Endothelial cell (in vitro differentiated cells): ENCODE measurements at regions not wholly inside any gene's neighbourhood (a gene's known extent, or its start where the extent isn't known, plus 50 kb on each side); places are given as distances from the start of the nearest gene placed in this dataset.

Experiments
- DNase-seq: peaks from one replicate; pipeline ENCODE4 v3.0.0; 2021; ENCODE audit warnings: low spot score
- H3K27ac Mint-ChIP-seq: one replicate; pipeline ENCODE4 v1.8.0; 2021; ENCODE audit warnings: mixed read lengths, inconsistent platforms; ENCODE audit not compliant: unreplicated experiment
- H3K27me3 Mint-ChIP-seq: one replicate; pipeline ENCODE4 v1.8.0; 2021; ENCODE audit warnings: mild to moderate bottlenecking, moderate library complexity, mixed read lengths, inconsistent platforms; ENCODE audit not compliant: unreplicated experiment
- H3K36me3 Mint-ChIP-seq: one replicate; pipeline ENCODE4 v1.8.0; 2021; ENCODE audit warnings: mild to moderate bottlenecking, low read depth, mixed read lengths, inconsistent platforms; ENCODE audit not compliant: unreplicated experiment
- H3K4me1 Mint-ChIP-seq: one replicate; pipeline ENCODE4 v1.8.0; 2021; ENCODE audit warnings: mild to moderate bottlenecking, mixed read lengths, inconsistent platforms; ENCODE audit not compliant: unreplicated experiment
- H3K4me3 Mint-ChIP-seq: one replicate; pipeline ENCODE4 v1.8.0; 2021; ENCODE audit warnings: mild to moderate bottlenecking, mixed read lengths, inconsistent platforms; ENCODE audit not compliant: unreplicated experiment
- H3K9me3 Mint-ChIP-seq: one replicate; pipeline ENCODE4 v1.8.0; 2021; ENCODE audit warnings: mixed read lengths, inconsistent platforms; ENCODE audit not compliant: unreplicated experiment
- CTCF ChIP-seq: fragments of 200-600 bp; sonication (generic); IDR thresholded peaks from one replicate; pipeline ENCODE4 v1.5.0; 2021; ENCODE audit warnings: antibody characterized with exemption; ENCODE audit not compliant: unreplicated experiment

GRCh38 chr18:34457761-34458160, 233.0 kb upstream of the NOL4 start:
- TF ChIP-seq CTCF = no peak
- H3K27me3 Mint-ChIP-seq = no peaks in the 10 kb centered on the region
- H3K4me3 Mint-ChIP-seq = no peak overlapping the region
- H3K9me3 Mint-ChIP-seq = no peaks in the 10 kb centered on the region
- no peaks in the 10 kb centered on the region for H3K4me1 Mint-ChIP-seq
- DNase-seq = no peak
- H3K36me3 Mint-ChIP-seq = no peaks in the 10 kb centered on the region
- H3K27ac Mint-ChIP-seq = no peak overlapping the region

DNA sequence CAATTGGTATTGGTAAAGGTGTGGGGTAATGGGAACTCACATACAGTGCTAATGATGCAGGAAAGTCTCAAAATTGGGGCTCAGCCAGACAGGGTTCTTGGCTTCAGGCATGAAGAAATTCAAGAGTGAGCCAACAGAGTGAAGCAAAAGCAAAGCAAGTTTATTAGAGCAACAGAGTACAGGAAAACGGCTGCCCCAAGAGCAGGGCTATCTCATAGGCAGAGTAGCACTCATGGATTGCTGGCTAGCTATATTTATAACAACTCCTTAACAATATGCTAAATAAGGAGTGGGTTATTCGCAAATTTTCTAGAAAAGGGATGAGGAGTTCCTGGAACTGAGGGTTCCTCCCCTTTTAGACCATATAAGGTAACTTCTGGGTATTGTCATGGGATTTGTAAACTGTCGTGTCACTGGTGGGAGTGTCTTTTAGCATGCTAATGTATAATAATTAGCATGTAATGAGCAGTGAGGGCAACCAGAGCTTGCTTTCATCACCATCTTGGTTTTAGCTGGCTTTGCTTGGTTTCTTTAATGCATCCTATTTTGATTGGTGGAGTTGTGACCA, 233.8 kb upstream of the NOL4 start:
- TF ChIP-seq CTCF = no peak
- no peak for DNase-seq
- Mint-ChIP-seq H3K4me3 (no peak overlapping the region), H3K4me1 (no peaks in the 10 kb centered on the region), H3K27me3 (no peaks in the 10 kb centered on the region), H3K27ac (no peak overlapping the region), H3K36me3 (no peaks in the 10 kb centered on the region), H3K9me3 (no peaks in the 10 kb centered on the region)

GRCh38 chr18:34461266-34461665, 236.6 kb upstream of the NOL4 start:
- H3K27me3 Mint-ChIP-seq = no peaks in the 10 kb centered on the region
- DNase-seq = no peak
- H3K9me3 Mint-ChIP-seq = peaks cover 4% of the 10 kb centered on the region
- no peaks in the 10 kb centered on the region for H3K36me3 Mint-ChIP-seq
- no peaks in the 10 kb centered on the region for H3K4me1 Mint-ChIP-seq
- H3K27ac Mint-ChIP-seq = no peak overlapping the region
- H3K4me3 Mint-ChIP-seq = no peak overlapping the region
- TF ChIP-seq CTCF = no peak

DNA sequence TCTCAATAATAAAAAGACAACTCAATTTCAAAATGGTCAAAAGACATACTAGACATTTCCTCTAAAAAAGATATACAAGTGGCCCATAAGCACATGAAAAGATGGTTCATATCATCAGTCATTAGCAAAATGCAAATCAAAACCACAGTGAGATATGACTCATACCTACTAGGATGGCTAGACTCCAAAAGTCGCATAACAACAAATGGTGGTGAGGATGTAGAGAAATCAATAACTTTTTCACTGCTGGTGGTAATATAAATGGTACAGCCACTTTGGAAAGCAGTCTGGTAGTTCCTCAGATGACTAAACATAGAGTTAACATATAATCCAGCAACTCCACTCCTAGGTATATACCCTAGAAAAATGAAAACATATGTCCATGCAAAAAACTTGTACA, 242.3 kb upstream of the NOL4 start:
- TF ChIP-seq CTCF = no peak
- Mint-ChIP-seq H3K36me3 (no peaks in the 10 kb centered on the region), H3K4me3 (no peak overlapping the region), H3K4me1 (no peaks in the 10 kb centered on the region), H3K9me3 (peaks cover 4% of the 10 kb centered on the region), H3K27ac (no peak overlapping the region), H3K27me3 (no peaks in the 10 kb centered on the region)
- DNase-seq = no peak

- no peak for DNase-seq
- Mint-ChIP-seq H3K27ac (no peak overlapping the region), H3K36me3 (no peaks in the 10 kb centered on the region), H3K9me3 (no peaks in the 10 kb centered on the region), H3K4me3 (no peak overlapping the region), H3K27me3 (peaks cover 1% of the 10 kb centered on the region), H3K4me1 (no peaks in the 10 kb centered on the region)
- TF ChIP-seq CTCF = no peak
Observed at GRCh38 chr18:34480162-34480700, 229.9 kb upstream of the DTNA start.
